Mesenchymal stem cell (in vitro differentiated cells and primary cell): ENCODE measurements at regions not wholly inside any gene's neighbourhood (a gene's known extent, or its start where the extent isn't known, plus 50 kb on each side); places are given as distances from the start of the nearest gene placed in this dataset.

ENCODE experiments used
- DNase-seq: peaks from one replicate; pipeline ENCODE4 v3.0.0-alpha.2; 2013
- H2AFZ ChIP-seq: one replicate; pipeline ENCODE4 v1.6.1; 2013; ENCODE audit warnings: low read depth, mild to moderate bottlenecking, control low read depth, inconsistent platforms, low read length, moderate library complexity
- H2AK5ac ChIP-seq: 2 replicates; pipeline ENCODE4 v1.6.1; 2013; ENCODE audit warnings: low read length, moderate library complexity, mild to moderate bottlenecking, inconsistent platforms; ENCODE audit not compliant: severe bottlenecking
- H2BK120ac ChIP-seq: one replicate; pipeline ENCODE4 v1.6.1; 2013; ENCODE audit warnings: low read depth, mild to moderate bottlenecking, inconsistent platforms, low read length, moderate library complexity
- H2BK12ac ChIP-seq, 2 experiments: one replicate each; pipeline ENCODE4 v1.6.1; 2013; ENCODE audit warnings: inconsistent platforms in 2 of 2, low read length in 2 of 2, mild to moderate bottlenecking in 2 of 2, moderate library complexity in 2 of 2, control low read depth in 1 of 2
- H2BK15ac ChIP-seq: one replicate; pipeline ENCODE4 v1.6.1; 2013; ENCODE audit warnings: mild to moderate bottlenecking, low read depth, inconsistent platforms; ENCODE audit not compliant: poor library complexity, severe bottlenecking
- H2BK5ac ChIP-seq: 2 replicates; pipeline ENCODE4 v1.6.1; 2013; ENCODE audit warnings: low read depth, mild to moderate bottlenecking, low read length, control low read depth, inconsistent platforms; ENCODE audit not compliant: poor library complexity, severe bottlenecking
- H3K14ac ChIP-seq, 2 experiments: one replicate each; pipeline ENCODE4 v1.6.1; 2013; ENCODE audit warnings: inconsistent platforms in 2 of 2, low read length in 2 of 2, control low read depth in 1 of 2, mild to moderate bottlenecking in 1 of 2, moderate library complexity in 1 of 2
- H3K18ac ChIP-seq, 2 experiments: one replicate each; pipeline ENCODE4 v1.6.1; 2013; ENCODE audit warnings: inconsistent platforms in 2 of 2, low read length in 2 of 2, control low read depth in 1 of 2, low read depth in 1 of 2, mild to moderate bottlenecking in 1 of 2
- H3K23ac ChIP-seq, 2 experiments: one replicate each; pipeline ENCODE4 v1.6.1; 2013; ENCODE audit warnings: inconsistent platforms in 2 of 2, low read length in 2 of 2, mild to moderate bottlenecking in 2 of 2, moderate library complexity in 2 of 2, control low read depth in 1 of 2
- H3K27ac ChIP-seq: 2 replicates; pipeline ENCODE4 v1.5.1; 2013; ENCODE audit warnings: mild to moderate bottlenecking, moderate library complexity, low read length, control low read depth, inconsistent platforms; ENCODE audit not compliant: poor library complexity, severe bottlenecking
- H3K27me3 ChIP-seq, 2 experiments: 2 replicates each; pipeline versions ENCODE4 v1.6.1 to v1.7.0; 2013; ENCODE audit warnings: low read length in 2 of 2, mild to moderate bottlenecking in 2 of 2, moderate library complexity in 2 of 2, control low read depth in 1 of 2, inconsistent platforms in 1 of 2; ENCODE audit not compliant: control insufficient read depth in 1 of 2, insufficient read depth in 1 of 2
- H3K36me3 ChIP-seq, 2 experiments: 2 replicates each; pipeline versions ENCODE4 v1.6.1 to v1.7.0; 2013; ENCODE audit warnings: low read length in 2 of 2, control low read depth in 1 of 2, inconsistent platforms in 1 of 2, low read depth in 1 of 2, mild to moderate bottlenecking in 1 of 2; ENCODE audit not compliant: insufficient read depth in 2 of 2, control insufficient read depth in 1 of 2
- H3K4ac ChIP-seq, 2 experiments: one replicate each; pipeline ENCODE4 v1.6.1; 2013; ENCODE audit warnings: inconsistent platforms in 2 of 2, low read length in 2 of 2, mild to moderate bottlenecking in 2 of 2, moderate library complexity in 2 of 2, control low read depth in 1 of 2, low read depth in 1 of 2
- H3K4me1 ChIP-seq: 2 replicates; pipeline ENCODE4 v1.6.1; 2013; ENCODE audit warnings: low read depth, low read length, control low read depth; ENCODE audit not compliant: control insufficient read depth, insufficient read depth
- H3K4me2 ChIP-seq: 2 replicates; pipeline ENCODE4 v1.6.1; 2013; ENCODE audit warnings: low read length, mild to moderate bottlenecking, inconsistent platforms; ENCODE audit not compliant: poor library complexity, severe bottlenecking
- H3K4me3 ChIP-seq, 2 experiments: 2 replicates each; pipeline versions ENCODE4 v1.5.1 to v1.7.0; 2013; ENCODE audit warnings: low read length in 2 of 2, mild to moderate bottlenecking in 2 of 2, control low read depth in 1 of 2, low read depth in 1 of 2; ENCODE audit not compliant: insufficient read depth in 1 of 2
- H3K79me1 ChIP-seq: replicated peaks from 2 replicates; pipeline ENCODE4 v1.6.1; 2013; ENCODE audit warnings: mild to moderate bottlenecking, control low read depth, low read length, inconsistent platforms; ENCODE audit not compliant: poor library complexity, severe bottlenecking
- H3K9ac ChIP-seq: 2 replicates; pipeline ENCODE4 v1.7.0; 2013; ENCODE audit warnings: mild to moderate bottlenecking, low read length, moderate library complexity
- H3K9me3 ChIP-seq: 2 replicates; pipeline ENCODE4 v1.7.0; 2013; ENCODE audit warnings: mild to moderate bottlenecking, low read length; ENCODE audit not compliant: control insufficient read depth
- H4K8ac ChIP-seq: one replicate; pipeline ENCODE4 v1.6.1; 2013; ENCODE audit warnings: inconsistent platforms, mild to moderate bottlenecking, low read length, moderate library complexity
- H4K91ac ChIP-seq: one replicate; pipeline ENCODE4 v1.6.1; 2013; ENCODE audit warnings: mild to moderate bottlenecking, low read length, inconsistent platforms
- WGBS: methylation state at CpG from one replicate; pipeline ENCODE4 v1.1.7; 2013; ENCODE audit warnings: mixed read lengths; 5-methylcytosine and 5-hydroxymethylcytosine counted together

DNA sequence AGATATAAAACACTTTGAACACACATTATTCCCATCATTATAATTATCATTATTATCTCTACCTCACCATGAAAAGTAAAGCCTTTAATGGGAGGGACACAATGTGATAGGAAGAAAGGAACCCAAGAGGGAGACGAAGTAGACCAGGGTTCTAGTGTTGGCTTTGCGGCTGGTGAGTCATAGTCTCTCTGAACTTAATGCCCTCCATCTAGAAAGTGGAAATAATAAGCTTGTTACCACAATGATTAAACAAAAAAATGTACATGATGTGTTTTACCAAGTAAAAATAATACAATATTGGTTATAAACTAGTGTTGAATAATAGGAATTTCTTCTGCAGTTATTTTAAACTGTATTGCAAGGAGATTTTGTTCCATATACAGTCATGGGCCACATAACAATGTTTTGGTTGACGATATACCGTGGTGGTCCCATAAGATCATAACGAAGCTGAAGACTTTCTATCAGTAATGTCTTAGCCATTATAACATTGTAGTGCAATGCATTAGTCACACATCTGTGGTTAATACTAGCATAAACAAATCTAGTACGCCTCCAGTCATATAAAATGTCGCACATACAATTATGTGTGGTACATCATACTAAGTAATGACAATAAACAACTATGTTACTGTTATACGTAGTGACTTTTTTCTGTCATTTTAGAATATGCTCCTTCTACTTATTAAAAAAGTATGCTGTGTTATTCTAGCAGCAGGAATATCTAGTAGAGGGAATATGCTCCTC is 450.6 kb upstream of the SORCS1 start:
- no peak overlapping the region for H3K9ac ChIP-seq
- DNase-seq: peak; percentile 80
- no peak overlapping the region for H2BK5ac ChIP-seq
- no peak overlapping the region for H2AK5ac ChIP-seq
- H3K27ac ChIP-seq: no peak overlapping the region
- no peaks in the 10 kb centered on the region for H3K36me3 ChIP-seq
- no peak overlapping the region for H3K4me2 ChIP-seq
- no peak overlapping the region for H2BK12ac ChIP-seq
- H3K9me3 ChIP-seq: no peaks in the 10 kb centered on the region
- H3K27me3 ChIP-seq: no peaks in the 10 kb centered on the region
- H2AFZ ChIP-seq: no peak overlapping the region
- H3K4me1 ChIP-seq: no peaks in the 10 kb centered on the region
- no peak overlapping the region for H3K4me3 ChIP-seq
- H3K79me1 ChIP-seq: no peaks in the 10 kb centered on the region
- H2BK15ac ChIP-seq: no peak overlapping the region
- no peak overlapping the region for H3K4ac ChIP-seq
- no peak overlapping the region for H2BK120ac ChIP-seq
- no peak overlapping the region for H3K18ac ChIP-seq
- no peak overlapping the region for H4K91ac ChIP-seq
- H3K14ac ChIP-seq: no peak overlapping the region
- 20% methylated on average over 3 of the region's 8 CpGs for WGBS
- no peak overlapping the region for H3K23ac ChIP-seq
- no peak overlapping the region for H4K8ac ChIP-seq

GRCh38 chr10:107611115-107611514 is 446.6 kb upstream of the SORCS1 start:
- no peak overlapping the region for H2AFZ ChIP-seq
- no peak overlapping the region for H2BK12ac ChIP-seq
- H3K4me1 ChIP-seq: no peaks in the 10 kb centered on the region
- no peak overlapping the region for H3K4me3 ChIP-seq
- H2BK120ac ChIP-seq: no peak overlapping the region
- H2BK15ac ChIP-seq: no peak overlapping the region
- H4K91ac ChIP-seq: no peak overlapping the region
- no peaks in the 10 kb centered on the region for H3K36me3 ChIP-seq
- no peak for DNase-seq
- H3K9ac ChIP-seq: no peak overlapping the region
- H3K4ac ChIP-seq: no peak overlapping the region
- no peaks in the 10 kb centered on the region for H3K27me3 ChIP-seq
- H2AK5ac ChIP-seq: no peak overlapping the region
- H3K79me1 ChIP-seq: no peaks in the 10 kb centered on the region
- H3K9me3 ChIP-seq: no peaks in the 10 kb centered on the region
- H2BK5ac ChIP-seq: no peak overlapping the region
- no peak overlapping the region for H3K4me2 ChIP-seq
- no peak overlapping the region for H4K8ac ChIP-seq
- no peak overlapping the region for H3K23ac ChIP-seq
- H3K18ac ChIP-seq: no peak overlapping the region
- H3K27ac ChIP-seq: no peak overlapping the region
- H3K14ac ChIP-seq: no peak overlapping the region

DNA sequence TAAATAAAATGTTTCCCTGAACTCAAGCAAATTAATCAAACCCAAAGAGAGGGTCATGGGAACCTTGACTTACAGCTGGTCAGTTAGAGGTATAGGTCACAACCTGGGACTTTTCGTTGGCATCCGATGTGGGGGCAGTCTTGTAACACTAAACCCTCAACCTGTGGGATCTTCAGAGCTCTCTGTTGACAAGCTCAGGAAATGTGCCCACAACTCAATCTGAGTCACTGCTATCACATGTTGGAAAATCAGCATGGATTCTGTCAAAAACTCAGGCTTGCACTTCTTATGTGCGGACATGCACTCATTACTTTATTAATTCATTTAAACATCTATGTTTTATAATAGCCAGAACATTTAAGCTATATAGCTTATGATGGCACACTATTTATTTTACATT is 424.6 kb upstream of the SORCS1 start:
- Histone ChIP-seq H2AFZ (no peak overlapping the region), H3K9me3 (peaks cover 21% of the 10 kb centered on the region), H3K18ac (no peak overlapping the region), H3K4me2 (no peak overlapping the region), H3K23ac (no peak overlapping the region), H2BK12ac (no peak overlapping the region), H4K8ac (no peak overlapping the region), H3K4ac (no peak overlapping the region), H3K36me3 (no peaks in the 10 kb centered on the region), H3K79me1 (no peaks in the 10 kb centered on the region), H3K4me3 (no peak overlapping the region), H3K14ac (no peak overlapping the region), H2BK15ac (no peak overlapping the region), H2BK120ac (no peak overlapping the region), H2AK5ac (no peak overlapping the region), H3K9ac (no peak overlapping the region), H3K27ac (no peak overlapping the region), H3K27me3 (no peaks in the 10 kb centered on the region), H2BK5ac (no peak overlapping the region), H4K91ac (no peak overlapping the region), H3K4me1 (no peaks in the 10 kb centered on the region)
- DNase-seq: no peak
- 93% methylated on average over 2 of the region's 3 CpGs for WGBS

GRCh38 chr10:107585630-107586029 is 421.1 kb upstream of the SORCS1 start:
- H3K18ac ChIP-seq: no peak overlapping the region
- H3K23ac ChIP-seq: no peak overlapping the region
- H2AFZ ChIP-seq: no peak overlapping the region
- H4K8ac ChIP-seq: no peak overlapping the region
- no peak overlapping the region for H3K4ac ChIP-seq
- no peak overlapping the region for H2AK5ac ChIP-seq
- H3K9me3 ChIP-seq: peaks cover 21% of the 10 kb centered on the region
- no peak overlapping the region for H4K91ac ChIP-seq
- no peak overlapping the region for H3K4me3 ChIP-seq
- WGBS: 90% methylated on average over 3 of the region's 3 CpGs
- no peak overlapping the region for H2BK5ac ChIP-seq
- H3K4me2 ChIP-seq: no peak overlapping the region
- no peaks in the 10 kb centered on the region for H3K36me3 ChIP-seq
- H2BK15ac ChIP-seq: no peak overlapping the region
- H3K27ac ChIP-seq: no peak overlapping the region
- no peak overlapping the region for H3K14ac ChIP-seq
- no peak overlapping the region for H3K9ac ChIP-seq
- no peaks in the 10 kb centered on the region for H3K27me3 ChIP-seq
- no peaks in the 10 kb centered on the region for H3K4me1 ChIP-seq
- no peaks in the 10 kb centered on the region for H3K79me1 ChIP-seq
- DNase-seq: no peak
- H2BK12ac ChIP-seq: no peak overlapping the region
- no peak overlapping the region for H2BK120ac ChIP-seq
